ENCODE measurements at regions not wholly inside any gene's neighbourhood (a gene's known extent, or its start where the extent isn't known, plus 50 kb on each side); places are given as distances from the start of the nearest gene placed in this dataset.
"Not testable (repeated sequence)": the region's sequence is repeated elsewhere in the genome, so short reads cannot be mapped to it uniquely, and the experiment has no call there.

GRCh38 chrY:7994781-7995180 is 1083.2 kb upstream of the AMELY start:
- DNase-seq (ENCODE audit: low read depth in 4 of 4, low spot score in 3 of 4), result not testable (repeated sequence)

DNA sequence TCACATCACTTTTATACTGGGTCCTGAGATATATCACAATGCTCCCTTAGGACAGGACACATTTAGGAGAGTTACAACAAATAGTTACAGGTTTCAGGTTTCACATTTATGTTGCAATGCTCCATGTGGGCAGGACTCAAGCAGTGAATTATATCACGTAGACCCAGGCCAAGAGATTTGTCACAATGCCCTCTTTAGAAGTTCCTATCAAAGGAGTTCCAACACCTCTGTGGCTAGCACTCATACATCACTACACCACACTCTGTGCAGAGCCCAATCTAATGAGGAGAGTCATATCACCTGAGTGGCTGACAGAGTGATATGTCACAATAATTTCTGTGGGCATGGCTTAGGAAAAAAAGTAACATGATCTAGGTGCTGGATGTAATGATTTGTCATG is 1068.2 kb upstream of the AMELY start:
- no peak for DNase-seq (ENCODE audit: low read depth in 4 of 4, low spot score in 3 of 4)

DNA sequence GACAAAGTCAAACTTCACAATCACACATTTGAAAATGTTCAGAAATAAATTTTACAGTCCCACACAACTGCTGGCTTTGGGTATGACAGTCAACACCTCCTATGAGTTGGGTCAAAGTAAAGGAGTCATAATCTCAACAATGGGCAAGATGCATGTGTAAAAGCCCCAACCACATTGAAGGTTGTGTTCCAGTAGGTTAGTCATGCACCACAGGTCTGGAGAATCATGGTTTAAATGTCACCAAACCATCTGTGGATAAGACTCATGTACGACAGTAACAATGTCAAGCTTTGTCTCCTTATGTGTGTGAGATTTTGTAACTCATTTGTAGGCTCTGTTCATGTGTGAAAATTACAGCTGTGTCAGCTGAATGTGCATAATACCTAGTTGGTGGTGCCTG is 1065.7 kb upstream of the AMELY start:
- DNase-seq (ENCODE audit: low read depth in 4 of 4, low spot score in 3 of 4), result no peak

GRCh38 chrY:7968293-7968692 is 1056.7 kb upstream of the AMELY start:
- DNase-seq (ENCODE audit: low read depth in 4 of 4, low spot score in 3 of 4), result no peak

DNA sequence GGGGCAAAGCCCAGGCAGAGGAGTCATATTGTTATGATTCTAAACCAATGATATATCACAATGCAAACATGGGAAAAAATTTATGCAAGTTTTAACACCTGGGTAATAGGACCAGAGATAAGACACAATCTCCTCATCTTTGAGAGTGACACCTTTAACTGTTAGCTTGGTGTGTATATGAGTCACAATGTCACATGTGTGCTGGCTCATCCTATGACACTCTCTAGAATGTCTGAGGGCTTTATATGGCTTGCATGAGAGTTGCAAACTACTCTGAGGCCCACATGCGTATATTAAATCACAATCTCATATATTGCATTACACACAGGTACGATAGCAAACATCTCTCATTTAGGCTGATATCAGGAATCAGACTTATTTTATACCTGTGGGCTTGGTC is 1055.4 kb upstream of the AMELY start:
- no peak for DNase-seq (ENCODE audit: low read depth in 4 of 4, low spot score in 3 of 4)

DNA sequence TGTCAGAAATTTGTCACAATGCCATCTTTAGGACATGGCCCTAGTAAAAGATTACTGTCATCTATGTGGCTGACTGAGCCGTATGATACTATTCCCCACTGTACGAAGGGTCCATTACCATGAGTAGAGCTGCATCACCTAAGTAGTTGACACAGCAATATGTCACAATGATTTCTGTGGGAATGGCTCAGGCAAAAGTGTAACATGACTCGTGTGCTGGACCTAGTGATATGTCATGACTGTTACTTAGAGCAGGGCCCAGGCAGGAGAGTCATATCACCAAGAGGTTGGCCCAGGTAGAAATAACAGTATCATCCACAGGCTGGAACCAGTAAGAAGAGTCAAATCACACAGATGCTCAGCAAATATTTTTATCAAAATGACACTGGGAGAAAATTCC is 1051.8 kb upstream of the AMELY start:
- no peak for DNase-seq (ENCODE audit: low read depth in 4 of 4, low spot score in 3 of 4)

GRCh38 chrY:7962350-7962749 is 1050.8 kb upstream of the AMELY start:
- DNase-seq (ENCODE audit: low read depth in 4 of 4, low spot score in 3 of 4), result no peak

- DNase-seq (ENCODE audit: low read depth in 4 of 4, low spot score in 3 of 4), result no peak
These were observed 1050.3 kb upstream of the AMELY start for GRCh38 chrY:7961811-7962210.

GRCh38 chrY:7957773-7958172 is 1046.2 kb upstream of the AMELY start:
- no peak for DNase-seq (ENCODE audit: low read depth in 4 of 4, low spot score in 3 of 4)

DNA sequence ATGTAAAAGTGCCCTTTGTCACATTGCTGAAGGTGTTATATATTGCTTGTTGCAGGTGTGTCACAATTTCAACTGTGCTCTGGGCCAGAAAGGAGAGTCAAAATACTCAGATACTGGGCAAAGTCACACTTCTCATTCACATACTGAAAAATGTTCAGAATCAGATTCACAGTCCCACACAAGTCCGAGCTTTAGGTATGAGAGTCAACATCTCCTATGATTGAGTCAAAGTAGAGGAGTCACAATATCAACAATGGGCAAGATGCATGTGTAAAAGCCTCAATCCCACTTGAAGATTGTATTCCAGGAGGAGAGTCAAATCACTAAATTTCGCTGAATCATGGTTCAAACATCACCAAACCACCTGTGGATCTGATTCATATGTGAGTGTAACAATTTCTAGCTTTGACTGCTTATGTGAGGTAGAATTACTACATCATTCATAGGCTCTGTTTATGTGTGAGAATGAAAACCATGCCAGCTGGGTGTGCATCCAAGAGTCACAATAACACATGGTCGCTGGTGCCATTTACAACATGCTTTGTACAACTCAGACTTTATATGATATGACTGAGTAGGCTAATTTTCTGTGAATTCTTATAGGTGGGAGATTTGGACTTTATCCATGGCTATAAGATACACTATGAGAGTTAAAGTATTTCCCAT is 1039.8 kb upstream of the AMELY start:
- DNase-seq (ENCODE audit: low read depth in 4 of 4, low spot score in 3 of 4), result no peak

DNA sequence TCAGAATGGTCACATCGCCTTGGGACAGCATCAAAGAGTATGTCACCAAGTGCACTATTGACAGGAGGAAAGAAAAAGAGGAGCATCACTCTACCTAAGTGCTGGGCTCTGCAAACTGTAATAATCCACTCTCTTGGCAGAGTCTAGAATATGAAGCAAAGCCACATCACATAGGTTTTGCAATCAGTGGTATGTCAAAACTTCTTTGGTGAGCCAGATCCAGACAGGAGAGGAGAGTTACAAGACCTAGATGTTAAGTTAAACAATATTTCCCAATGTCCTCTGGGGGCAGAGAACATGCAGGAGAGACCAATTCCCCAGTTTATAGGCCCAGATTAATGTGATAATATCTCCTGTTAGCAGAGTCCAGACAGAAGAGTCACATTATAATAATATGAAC is 1032.6 kb upstream of the AMELY start:
- no peak for DNase-seq (ENCODE audit: low read depth in 4 of 4, low spot score in 3 of 4)

GRCh38 chrY:7942711-7943110 is 1031.2 kb upstream of the AMELY start:
- no peak for DNase-seq (ENCODE audit: low read depth in 4 of 4, low spot score in 3 of 4)

DNA sequence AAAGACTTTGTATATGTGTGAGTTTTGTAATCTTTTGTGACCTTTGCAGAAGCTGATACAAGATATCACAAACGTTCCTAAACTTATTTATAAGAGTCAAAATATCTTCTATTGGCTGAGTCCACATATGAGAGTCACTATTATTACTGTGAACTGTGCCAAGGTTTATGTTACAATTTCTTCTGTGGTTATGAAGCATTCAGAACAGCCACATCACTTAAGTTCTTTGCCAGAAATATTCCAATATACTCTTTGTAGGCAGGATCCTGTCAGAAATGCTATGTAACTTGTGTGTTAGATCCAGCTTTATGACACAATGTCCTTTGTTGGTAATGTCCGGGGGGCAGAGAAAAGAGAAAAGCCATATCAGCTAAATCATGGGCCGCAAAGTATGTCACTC is 1030.3 kb upstream of the AMELY start:
- DNase-seq (ENCODE audit: low read depth in 4 of 4, low spot score in 3 of 4), result no peak

GRCh38 chrY:7938982-7939718 is 1027.6 kb upstream of the AMELY start:
- no peak for DNase-seq (ENCODE audit: low read depth in 4 of 4, low spot score in 3 of 4)

GRCh38 chrY:7936831-7937230 is 1025.3 kb upstream of the AMELY start:
- DNase-seq (ENCODE audit: low read depth in 4 of 4, low spot score in 3 of 4), result no peak

GRCh38 chrY:7936046-7936445 is 1024.5 kb upstream of the AMELY start:
- no peak for DNase-seq (ENCODE audit: low read depth in 4 of 4, low spot score in 3 of 4)

DNA sequence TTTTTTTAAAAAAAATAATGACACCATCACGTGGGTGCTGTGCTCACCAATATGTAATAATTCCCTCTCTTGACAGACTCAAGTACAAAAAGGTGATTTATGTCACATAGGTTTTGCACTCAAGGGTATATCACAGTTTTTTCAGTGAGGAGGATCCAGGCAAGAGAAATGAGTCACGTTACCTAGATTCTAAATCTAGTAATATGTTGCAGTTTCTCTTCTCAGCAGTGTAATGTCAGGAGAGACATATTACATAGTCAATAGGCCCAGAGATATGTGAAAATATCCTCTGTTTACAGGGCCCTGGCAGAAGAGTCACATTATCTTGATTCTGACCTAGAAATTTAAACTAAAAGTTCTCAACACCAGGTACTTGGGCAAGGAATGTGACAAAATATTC is 1024.1 kb upstream of the AMELY start:
- no peak for DNase-seq (ENCODE audit: low read depth in 4 of 4, low spot score in 3 of 4)

GRCh38 chrY:7932424-7932823 is 1020.9 kb upstream of the AMELY start:
- DNase-seq (ENCODE audit: low read depth in 4 of 4, low spot score in 3 of 4), result no peak

GRCh38 chrY:7929866-7930265 is 1018.3 kb upstream of the AMELY start:
- no peak for DNase-seq (ENCODE audit: low read depth in 4 of 4, low spot score in 3 of 4)

GRCh38 chrY:7924059-7924458 is 1012.5 kb upstream of the AMELY start:
- DNase-seq (ENCODE audit: low read depth in 4 of 4, low spot score in 3 of 4), result no peak

- DNase-seq (ENCODE audit: low read depth in 4 of 4, low spot score in 3 of 4), result no peak
These were observed 1012.0 kb upstream of the AMELY start for GRCh38 chrY:7923476-7924017.

- no peak for DNase-seq (ENCODE audit: low read depth in 4 of 4, low spot score in 3 of 4)
These were observed 1008.8 kb upstream of the AMELY start for GRCh38 chrY:7920382-7920781.
